LHCN-M2 (cell line): ENCODE measurements at regions not wholly inside any gene's neighbourhood (a gene's known extent, or its start where the extent isn't known, plus 50 kb on each side); places are given as distances from the start of the nearest gene placed in this dataset.
"Not testable (repeated sequence)": the region's sequence is repeated elsewhere in the genome, so short reads cannot be mapped to it uniquely, and the experiment has no call there.

ENCODE experiments used
- DNase-seq: peaks from one replicate; pipeline ENCODE4 v3.0.0-alpha.2; 2012; ENCODE audit warnings: low read depth

DNA sequence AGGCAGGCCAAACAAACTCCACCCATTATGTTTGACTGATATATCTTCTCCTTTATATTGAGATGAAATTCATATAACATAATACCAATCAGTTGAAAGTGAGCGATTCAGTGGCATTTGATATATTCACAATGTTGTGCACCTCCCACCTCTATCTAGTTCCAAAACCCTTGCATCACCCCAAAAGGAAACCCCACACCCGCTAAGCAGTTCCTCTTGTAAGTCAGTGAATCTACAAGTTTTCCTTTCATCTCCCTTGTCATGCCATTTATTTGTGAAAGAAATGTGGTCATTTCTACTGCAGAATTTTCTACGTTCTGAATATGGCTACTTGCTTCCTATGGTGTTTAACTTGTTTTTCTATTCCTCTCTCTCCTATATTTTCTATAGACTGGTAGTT, 99.4 kb upstream of the PTPN3 start:
- no peak for DNase-seq

DNA sequence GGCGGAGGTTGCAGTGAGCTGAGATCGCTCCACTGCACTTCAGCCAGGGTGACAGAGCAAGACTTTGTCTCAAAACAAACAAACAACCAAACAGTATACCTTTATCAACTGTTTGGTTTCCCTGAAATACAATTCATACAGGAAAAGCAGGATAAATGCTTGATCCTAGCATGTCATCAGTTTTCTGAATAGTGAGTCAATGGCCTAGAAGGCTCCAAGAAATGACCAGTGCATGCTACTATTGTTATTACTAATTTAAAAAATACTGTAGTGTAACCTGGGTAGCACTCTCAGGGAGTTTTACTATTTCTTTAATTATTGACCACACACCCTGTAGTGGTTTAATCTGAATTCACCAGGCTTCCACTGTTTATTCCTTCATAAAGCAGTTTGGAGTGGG, 101.0 kb upstream of the PTPN3 start:
- no peak for DNase-seq

DNA sequence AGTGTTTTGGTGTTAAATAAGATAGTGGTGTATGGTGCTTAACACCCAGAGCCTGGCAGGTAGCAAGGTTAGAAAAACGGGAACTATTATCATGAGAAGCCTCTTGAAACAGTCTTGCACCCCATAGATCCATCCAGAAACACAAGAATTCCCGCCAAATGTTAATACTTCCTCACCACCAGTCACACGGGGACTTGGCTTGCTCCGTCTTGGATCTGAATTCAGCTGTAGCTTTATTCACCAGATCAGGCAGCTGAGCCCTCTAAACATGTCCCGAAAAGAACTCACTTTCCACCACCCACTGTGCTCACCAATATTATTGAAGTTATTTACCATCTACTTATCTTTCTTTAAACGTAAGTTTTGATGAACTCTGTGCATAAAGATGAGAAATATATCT, 101.6 kb upstream of the PTPN3 start:
- no peak for DNase-seq

DNA sequence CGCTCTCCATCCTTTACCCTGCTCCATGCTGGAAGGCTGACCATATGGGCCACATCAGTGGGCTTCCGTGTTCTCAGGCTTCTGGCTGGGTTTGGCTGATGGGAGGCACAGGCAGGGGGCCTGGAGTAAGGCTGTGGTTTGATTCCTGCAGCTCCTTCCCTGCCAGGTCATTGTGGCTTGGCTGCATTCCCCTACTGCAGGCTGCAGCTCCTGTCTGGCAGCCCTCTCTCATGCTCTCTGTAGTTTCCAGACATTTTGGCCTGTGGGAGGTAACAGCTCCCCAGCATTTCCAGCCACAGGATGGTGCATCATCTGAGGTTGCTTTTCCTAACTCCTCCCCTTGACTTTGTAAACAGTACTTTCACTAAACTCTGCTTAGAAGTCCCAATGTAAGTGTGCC, 102.0 kb upstream of the PTPN3 start:
- peak; percentile 55 for DNase-seq

DNA sequence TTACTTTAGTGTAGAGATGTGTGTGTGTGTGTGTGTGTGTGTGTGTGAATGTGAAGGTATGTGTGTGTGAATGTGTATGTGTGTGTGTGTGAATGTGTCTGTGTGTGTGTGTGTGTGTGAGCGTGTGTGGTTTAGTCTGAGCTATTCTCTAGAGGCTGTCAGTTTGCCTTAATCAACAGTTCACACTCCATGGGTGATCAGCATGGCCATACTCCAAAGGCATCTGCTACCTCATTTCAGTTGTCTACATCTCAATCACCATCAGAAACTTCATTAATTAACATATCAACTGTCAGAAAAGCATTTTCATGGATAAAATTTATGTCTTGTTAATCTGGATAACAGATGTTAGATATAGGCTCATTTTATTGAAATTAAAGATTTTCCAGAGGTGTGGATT, 103.1 kb upstream of the PTPN3 start:
- DNase-seq = no peak

DNA sequence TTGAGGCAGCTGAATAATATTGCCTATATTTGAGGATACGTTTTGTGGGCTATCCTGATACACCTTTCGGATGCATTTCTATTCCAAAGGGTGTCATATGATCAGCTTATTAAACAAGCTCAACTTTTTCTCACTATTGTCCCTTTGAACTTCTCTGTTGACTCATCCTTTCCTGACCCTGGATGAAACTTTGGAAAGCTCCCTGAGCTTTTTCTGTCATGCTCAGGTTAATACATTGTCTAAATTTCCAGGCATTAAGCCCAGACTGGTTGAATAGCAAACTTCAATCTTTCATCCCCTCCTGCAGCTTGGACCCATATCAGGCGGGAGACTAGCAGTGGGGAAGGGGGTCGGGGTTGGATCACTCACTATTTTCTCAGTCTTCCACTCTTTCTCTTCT, 104.9 kb upstream of the PTPN3 start:
- no peak for DNase-seq

DNA sequence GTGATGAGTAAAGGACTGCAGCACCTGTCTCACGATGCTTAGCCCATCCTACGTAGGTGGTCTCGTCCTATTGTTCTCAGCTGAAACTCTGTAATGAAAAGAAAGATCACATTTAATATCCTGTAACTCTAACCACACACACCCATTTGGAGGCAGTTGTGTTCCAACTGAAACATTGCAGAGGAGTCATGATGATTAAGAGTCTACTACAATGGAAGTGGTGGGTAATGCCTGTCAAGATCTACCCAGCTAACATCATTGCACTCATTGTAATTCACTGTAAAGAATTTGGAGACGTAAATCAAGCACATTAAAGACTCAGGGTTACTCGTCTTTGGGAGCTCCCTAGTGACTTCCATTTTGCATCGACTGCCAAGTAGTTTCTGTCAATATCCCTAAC, 106.0 kb upstream of the PTPN3 start:
- DNase-seq = no peak

DNA sequence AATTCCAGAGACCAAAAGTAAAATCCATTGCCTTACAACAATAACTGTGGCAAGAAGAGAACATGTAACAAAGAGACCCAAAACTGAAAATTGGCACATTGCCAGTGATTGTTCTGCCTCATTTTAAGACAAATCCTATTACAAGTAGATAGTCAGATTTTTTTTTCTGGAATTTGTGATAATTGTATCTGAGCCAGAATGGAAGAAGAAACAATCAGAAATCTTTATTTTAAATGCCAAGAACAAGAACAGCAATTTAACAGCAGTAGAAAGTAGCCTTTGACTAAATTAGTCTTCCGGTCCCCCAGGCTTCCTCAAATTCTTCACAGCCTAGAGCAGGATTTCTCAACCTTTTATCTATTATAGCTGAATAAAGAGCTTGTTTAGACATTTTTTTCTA, 106.7 kb upstream of the PTPN3 start:
- DNase-seq = no peak

DNA sequence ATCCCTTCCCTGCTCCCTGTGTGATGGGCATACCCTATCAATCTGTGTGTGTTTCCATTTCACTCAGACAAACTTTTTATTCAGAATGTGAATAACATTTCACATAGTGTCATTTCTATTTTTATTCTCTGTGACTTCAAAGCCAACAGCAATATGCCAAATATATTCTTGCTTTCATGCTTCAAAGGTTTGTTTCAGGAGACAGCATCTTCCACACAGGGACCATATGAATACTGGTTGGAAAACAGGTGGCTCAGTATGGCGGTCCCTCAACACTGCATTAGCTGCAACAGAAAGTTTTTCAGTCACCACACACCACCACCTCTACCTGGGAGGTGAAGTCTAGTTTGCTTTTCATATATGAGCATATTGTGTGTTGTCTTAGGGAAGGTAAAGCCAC, 111.0 kb upstream of the PTPN3 start:
- DNase-seq = no peak

DNA sequence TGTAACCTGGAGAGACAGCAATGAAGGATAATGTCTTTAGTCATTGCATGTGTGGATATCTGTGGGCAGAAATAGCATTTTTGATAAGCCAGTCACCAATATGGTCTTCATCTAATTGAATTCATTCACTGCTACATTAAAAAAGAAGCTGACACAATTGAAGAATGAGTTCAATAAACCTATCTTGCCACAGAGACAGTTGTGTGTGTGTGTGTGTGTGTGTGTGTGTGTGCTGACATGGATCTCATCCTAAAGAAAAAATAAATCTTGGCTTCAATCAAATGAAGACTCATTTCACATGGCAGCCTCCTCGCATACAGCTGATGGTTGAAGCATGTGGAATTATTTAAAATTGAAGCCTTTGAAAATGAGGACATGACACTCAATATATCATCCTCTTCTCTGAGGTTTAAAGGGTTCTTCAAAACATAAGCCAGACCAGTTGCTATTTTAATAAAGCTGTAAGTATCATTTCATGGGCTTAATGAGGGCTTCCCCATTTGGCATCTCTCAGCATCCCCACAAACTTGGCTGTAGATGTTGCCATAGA, 118.5 kb upstream of the PTPN3 start:
- DNase-seq = no peak

DNA sequence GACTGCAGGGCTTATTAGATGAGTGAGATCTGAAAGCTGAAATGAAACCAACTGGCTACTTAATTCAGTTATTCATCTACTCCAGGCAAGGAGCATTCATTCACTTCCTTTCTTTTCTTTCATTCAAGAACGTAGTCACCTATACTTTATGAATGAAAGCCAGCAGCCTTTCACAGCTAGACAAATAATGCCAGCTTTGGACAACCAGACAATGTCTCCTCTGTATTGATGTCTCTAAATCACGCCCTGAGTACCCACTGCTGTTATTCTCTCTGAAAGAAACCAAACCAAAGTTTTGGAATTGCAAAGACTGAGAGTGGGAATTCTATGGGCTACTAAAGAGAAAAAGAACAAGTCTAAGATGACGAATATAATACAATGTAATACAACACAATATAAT, 121.2 kb upstream of the PTPN3 start:
- no peak for DNase-seq

DNA sequence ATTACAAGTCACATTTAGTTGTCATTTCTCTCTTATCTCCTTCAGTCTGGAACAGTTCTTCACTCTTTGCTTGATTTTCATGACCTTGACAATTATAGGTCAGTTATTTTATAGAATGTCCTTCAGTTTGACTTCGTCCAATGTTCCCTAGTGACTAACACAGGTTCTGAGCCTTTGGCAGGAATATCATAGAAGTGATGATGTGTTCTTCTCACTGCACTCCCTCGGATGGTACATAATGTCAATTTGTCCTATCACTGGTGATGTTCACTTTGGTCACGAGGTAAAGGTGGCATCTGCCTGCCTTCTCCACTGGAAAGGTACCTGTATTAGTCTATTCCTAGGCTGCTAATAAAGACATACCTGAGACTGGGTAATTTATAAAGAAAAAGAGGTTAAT, 126.0 kb upstream of the PTPN3 start:
- DNase-seq = no peak

DNA sequence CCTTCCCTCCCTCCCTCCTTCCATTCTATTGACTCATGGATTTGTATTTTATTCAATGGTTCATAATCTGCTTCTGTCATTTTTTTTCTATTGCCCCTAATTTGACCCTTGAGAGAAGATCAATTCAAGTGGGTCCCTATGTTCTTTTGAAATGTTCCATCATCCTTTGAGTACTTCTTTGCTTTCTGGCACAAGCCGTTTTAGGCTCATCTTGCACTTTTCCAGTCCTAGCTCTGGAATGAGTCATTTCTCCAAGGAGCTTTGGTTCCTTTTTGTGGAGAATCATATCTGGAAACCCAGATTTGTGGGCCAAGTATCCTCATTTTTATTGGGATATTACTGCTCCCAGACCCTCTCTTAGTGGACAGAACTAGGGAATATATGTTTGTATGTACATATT, 126.8 kb upstream of the PTPN3 start:
- DNase-seq = no peak

DNA sequence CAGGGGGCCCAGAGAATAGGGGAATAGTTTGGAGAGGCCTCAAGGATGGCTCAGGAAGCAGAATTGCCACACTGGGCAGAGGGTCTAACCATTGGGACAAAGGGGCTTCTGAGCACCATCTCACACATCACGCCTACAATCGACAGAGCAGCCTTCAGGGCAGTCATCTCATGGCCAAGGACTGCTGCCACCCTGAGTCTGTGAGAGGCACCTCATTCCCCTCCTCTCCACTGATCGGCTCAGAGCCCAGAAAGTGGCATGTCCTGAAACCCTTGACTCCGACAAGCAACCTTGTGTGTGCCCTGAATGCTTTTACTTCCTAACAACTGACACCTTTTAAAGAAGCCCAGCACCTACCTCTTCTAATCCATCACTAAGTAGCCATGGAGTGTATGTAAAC, 128.9 kb upstream of the PTPN3 start:
- no peak for DNase-seq

DNA sequence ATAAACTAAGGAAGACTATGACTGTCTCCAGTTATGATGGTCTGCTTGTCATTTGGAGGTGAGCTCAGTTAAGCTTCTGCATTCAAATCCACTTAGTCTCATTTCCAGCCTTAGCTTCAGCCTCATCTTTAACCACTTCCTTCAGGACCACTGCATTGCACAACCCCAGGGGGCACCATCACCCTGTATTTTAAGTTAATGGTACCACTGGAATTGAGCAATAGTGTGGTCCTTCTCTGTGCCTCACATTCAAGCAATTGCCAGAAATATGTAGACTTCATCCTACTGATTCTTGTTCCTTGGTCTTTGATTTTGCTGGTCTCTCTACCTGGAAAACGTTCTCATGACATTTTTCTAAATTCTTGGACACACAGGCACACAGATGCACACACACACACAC, 131.5 kb upstream of the PTPN3 start:
- no peak for DNase-seq

DNA sequence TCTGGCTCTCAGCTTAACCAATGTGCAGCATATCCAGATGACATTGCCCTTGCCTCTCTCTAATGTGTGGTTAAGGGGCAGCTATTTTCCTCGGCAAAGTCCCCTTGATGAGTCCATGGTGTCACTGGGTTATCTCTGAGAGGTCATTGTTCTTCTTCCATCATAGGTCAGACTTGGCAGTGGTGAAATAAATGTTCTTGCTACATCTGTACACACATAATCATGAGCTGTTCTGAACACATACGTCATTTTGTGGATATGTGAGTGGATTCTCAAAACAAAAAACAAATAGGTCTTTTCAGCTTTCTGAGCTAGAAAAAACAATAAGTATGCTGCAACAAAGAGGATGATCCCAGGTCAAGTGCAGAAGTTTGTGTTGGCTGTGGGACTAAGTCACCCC, 134.7 kb upstream of the PTPN3 start:
- DNase-seq = no peak

DNA sequence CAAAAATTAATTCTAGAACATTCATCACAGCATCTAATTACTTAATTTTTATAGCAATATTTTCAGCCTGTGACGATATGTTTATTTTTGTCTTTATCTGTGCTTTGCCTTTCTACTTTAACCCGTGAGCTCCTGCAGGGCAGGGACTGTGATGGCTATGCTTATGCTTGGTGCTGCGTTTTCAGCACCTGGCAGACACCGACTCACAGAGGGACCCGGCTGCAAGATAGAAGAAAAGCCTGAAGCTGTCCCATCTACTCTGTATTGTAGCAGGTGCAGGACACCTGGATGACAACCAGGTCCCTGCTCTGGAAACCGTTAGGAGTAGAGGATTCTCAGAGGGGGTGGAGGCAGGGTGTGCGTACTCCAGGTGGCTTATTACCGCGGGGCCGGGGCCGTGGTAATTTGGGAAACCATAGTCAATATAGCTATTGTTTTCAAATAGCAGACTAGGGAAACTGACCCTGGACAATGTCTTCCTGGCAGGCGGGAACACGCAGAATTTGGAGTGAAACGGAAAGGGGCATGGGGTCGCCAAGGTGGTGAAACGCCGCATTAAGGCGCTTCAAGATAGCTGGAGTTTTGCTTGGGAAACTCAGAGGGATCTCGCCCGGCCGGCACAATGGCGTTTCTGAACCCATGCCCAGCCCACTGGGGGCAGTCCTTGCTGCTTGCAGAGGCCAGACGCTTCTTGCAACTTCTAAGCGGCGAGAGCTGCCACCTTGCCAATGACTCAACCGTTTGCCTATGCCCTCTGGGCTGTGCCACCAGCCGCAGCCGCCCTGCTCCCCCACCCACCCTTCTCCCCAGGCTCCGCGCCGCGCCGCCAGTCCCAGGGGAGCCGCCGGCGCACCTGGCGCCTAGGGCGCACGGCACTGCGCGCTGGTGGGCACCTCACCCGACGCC, 140.1 kb upstream of the PALM2AKAP2 start:
- peak; percentile 47 for DNase-seq

DNA sequence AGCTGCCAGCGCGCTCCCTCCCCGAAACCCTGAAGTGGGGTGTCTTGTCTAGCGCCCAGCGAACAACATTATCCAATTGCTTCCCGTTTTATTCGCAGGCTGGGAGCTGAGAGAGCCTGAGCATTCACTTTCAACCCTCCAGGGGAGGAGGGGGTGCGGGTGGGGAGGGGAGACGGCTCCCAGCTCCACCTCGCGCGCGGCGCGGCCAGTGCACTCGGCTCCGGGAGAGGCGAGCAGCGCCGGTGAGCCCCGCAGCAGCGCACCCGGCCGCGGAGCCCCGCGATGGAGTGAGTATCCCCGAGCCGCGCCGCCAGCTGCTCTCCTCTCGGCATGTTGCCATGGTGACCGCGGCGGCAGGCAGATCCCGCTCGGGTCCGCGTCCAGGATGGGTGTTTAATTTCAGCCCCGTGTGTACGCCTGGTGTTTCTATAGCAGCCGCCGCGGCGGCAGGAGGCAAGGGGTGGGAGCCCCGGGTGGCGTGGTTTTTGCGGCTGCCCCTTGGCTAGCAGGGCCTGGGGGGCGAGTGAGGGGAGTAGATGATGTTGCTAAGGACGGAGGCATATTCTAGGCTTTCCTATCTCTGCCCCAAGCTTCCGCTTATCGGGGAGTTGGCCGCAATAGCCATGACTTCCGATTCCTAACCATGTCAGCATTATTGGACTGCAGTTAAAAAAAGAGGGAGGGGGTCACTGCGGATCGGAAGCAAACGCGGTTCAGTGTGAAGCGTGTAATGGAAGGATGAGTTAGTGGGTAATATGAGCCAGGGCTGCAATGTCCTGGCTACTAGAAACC, 139.2 kb upstream of the PALM2AKAP2 start:
- peak; percentile 44 for DNase-seq

DNA sequence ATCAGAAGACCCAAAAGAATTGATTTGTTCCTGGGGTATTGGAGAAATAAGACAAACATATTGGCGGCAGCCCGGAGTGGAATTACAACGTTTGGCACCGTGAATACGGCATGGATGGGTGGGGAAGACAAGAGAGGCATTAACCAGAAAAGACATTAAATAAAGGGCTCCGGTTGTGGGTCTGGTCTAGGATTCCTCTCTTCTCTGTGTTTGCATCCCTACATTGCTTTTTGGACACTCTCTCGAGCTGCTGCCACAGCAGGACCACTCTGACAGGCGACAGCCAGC, 138.7 kb upstream of the PALM2AKAP2 start:
- DNase-seq = no peak

DNA sequence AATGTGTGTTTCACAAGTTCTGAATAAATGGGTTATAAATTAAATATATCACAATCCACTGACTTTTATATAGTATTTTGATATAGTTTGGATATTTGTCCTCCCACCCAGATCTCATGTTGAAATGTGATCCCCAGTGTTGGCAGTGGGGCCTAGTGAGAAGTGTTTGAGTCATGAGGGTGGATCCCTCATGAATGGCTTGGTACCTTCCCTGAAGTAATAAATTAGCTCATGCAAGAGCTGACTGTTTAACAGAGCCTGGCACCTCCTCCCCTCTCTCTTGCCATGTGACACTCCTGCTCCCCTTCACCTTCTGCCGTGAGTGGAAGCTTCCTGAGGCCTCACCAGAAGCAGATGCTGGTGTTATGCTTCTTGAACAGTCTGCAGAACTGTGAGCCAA, 127.9 kb upstream of the PALM2AKAP2 start:
- peak; percentile 29 for DNase-seq

DNA sequence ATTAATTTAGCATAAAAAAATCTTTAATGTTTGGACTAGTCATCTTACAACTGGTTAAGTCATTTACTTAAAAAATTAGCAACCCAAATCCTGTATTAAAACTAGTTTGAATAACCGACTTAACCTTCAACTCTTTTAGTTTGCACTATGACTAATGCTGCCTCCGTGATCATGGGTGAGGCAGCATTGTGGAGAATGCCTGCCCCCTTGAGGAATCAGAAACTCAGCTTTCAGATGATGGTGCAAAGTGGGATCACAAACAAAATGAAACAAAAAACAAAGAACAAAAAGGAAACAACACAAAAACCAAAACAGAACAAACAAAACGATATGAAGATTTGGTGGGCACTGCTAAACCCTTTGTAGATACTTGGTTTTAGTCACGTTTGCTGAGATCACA, 127.0 kb upstream of the PALM2AKAP2 start:
- DNase-seq = peak; percentile 45

DNA sequence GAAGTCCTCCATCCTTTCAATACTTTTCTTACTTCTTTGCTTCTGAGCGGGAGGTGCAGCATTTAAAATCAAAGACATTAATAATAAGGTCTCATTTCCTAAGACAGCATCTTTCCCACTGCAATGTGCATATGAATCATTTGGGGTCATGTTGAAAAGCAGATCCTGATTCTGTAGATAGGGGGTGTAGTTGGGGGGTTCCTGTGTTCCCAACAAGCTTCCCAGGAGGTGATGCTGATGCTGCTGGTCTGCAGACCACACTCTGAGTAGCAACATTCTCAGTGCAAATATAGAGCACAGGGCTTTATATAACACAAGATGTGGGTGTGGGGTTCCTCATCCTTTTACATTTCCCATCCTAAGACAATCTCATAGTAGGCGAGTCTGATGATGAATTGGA, 126.5 kb upstream of the PALM2AKAP2 start:
- no peak for DNase-seq

DNA sequence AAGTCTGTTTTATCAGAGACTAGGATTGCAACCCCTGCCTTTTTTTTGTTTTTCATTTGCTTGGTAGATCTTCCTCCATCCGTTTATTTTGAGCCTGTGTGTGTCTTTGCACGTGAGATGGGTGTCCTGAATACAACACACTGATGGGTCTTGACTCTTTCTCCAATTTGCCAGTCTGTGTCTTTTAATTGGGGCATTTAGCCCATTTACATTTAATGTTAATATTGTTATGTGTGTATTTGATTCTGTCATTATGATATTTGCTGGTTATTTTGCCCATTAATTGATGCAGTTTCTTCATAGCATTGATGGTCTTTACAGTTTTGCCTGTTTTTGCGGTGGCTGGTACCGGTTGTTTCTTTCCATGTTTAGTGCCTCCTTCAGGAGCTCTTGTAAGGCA, 116.0 kb upstream of the PALM2AKAP2 start:
- not testable (repeated sequence) for DNase-seq
